HUES64 (cell line): ENCODE measurements at regions not wholly inside any gene's neighbourhood (a gene's known extent, or its start where the extent isn't known, plus 50 kb on each side); places are given as distances from the start of the nearest gene placed in this dataset.
"Not testable (repeated sequence)": the region's sequence is repeated elsewhere in the genome, so short reads cannot be mapped to it uniquely, and the experiment has no call there.

ENCODE experiments used
- H3K27ac ChIP-seq: 2 replicates; pipeline ENCODE4 v1.7.0; 2013; ENCODE audit warnings: low read depth, low read length, inconsistent platforms
- H3K27me3 ChIP-seq: 2 replicates; pipeline ENCODE4 v1.6.1; 2013; ENCODE audit warnings: mild to moderate bottlenecking, low read length; ENCODE audit not compliant: insufficient read depth
- H3K36me3 ChIP-seq: 2 replicates; pipeline ENCODE4 v1.6.1; 2013; ENCODE audit warnings: mild to moderate bottlenecking, low read length; ENCODE audit not compliant: insufficient read depth
- H3K4me1 ChIP-seq: 2 replicates; pipeline ENCODE4 v1.6.1; 2013; ENCODE audit warnings: mild to moderate bottlenecking, low read length, moderate library complexity; ENCODE audit not compliant: insufficient read depth
- H3K4me3 ChIP-seq: 2 replicates; pipeline ENCODE4 v1.5.1; 2013; ENCODE audit warnings: mild to moderate bottlenecking, low read length, moderate library complexity
- H3K9ac ChIP-seq: 2 replicates; pipeline ENCODE4 v1.6.1; 2013; ENCODE audit warnings: mild to moderate bottlenecking, low read depth, low read length
- H3K9me3 ChIP-seq: 2 replicates; pipeline ENCODE4 v1.6.1; 2013; ENCODE audit warnings: low read depth, low read length; ENCODE audit not compliant: insufficient read depth
- WGBS: fragments of 150-250, 120-280 bp; methylation state at CpG from one replicate; pipeline ENCODE4 v1.1.7; 2013; ENCODE audit warnings: missing lambda C conversion rate; 5-methylcytosine and 5-hydroxymethylcytosine counted together

DNA sequence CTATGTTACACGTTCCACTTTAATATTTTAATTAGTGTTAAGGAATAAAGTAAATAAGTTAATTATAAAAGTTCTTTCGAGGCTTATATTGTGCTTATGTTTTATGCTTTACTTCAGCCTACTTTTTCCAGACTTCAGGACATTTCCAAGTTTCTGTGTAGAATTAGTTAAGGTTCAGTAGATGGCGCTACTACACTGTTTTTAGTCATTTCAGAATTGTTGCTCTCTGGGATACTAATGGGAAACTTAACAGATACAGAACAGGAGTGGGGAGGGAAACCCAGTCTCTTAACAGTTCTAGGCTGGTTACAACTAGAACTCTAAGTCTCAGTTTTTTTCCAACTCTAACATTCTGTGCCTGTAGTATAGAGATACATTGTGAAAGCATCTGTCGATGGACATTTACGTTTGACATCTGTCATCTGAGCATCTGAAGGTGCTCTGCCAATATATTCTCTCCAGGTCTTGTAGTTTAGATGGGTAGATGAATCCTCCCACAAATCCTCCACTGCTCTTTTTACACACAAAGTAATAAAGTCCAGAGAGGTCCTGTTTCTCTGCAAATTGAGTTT is 56.8 kb upstream of the FAM171A1 start:
- no peak overlapping the region for H3K27ac ChIP-seq

GRCh38 chr10:15426558-15426957 is 55.5 kb upstream of the FAM171A1 start:
- H3K4me1 ChIP-seq = no peaks in the 10 kb centered on the region
- H3K27me3 ChIP-seq = no peaks in the 10 kb centered on the region
- 91% methylated on average over 15 of the region's 15 CpGs for WGBS
- no peak overlapping the region for H3K4me3 ChIP-seq
- H3K27ac ChIP-seq = no peak overlapping the region
- H3K9ac ChIP-seq = no peak overlapping the region
- no peaks in the 10 kb centered on the region for H3K36me3 ChIP-seq
- no peaks in the 10 kb centered on the region for H3K9me3 ChIP-seq

More for the DNA sequence above, 56.8 kb upstream of the FAM171A1 start:
- no peak overlapping the region for H3K4me3 ChIP-seq
- WGBS = 0% methylated on average over 1 of the region's 5 CpGs
- H3K27me3 ChIP-seq = no peaks in the 10 kb centered on the region
- no peaks in the 10 kb centered on the region for H3K9me3 ChIP-seq
- H3K9ac ChIP-seq = no peak overlapping the region
- no peaks in the 10 kb centered on the region for H3K4me1 ChIP-seq
- H3K36me3 ChIP-seq = no peaks in the 10 kb centered on the region

DNA sequence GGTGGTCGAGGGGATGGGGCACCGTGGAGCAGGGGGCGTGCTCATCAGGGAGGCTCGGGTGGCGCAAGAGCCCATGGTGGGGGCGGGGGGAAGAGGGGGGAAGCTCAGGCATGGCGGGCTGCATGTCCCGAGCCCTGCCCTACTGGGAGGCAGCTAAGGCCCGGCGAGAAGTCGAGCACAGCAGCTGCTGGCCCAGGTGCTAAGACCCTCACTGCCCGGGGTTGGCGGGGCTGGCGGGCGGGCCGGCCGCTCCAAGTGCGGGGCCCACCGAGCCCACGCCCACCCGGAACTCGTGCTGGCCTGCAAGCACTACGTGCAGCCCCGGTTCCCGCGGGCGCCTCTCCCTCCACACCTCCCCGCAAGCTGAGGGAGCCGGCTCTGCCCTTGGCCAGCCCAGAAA is 55.0 kb upstream of the FAM171A1 start:
- H3K27ac ChIP-seq = no peak overlapping the region
- 95% methylated on average over 29 of the region's 29 CpGs for WGBS
- H3K27me3 ChIP-seq = no peaks in the 10 kb centered on the region
- no peaks in the 10 kb centered on the region for H3K9me3 ChIP-seq
- H3K36me3 ChIP-seq = no peaks in the 10 kb centered on the region
- H3K9ac ChIP-seq = no peak overlapping the region
- H3K4me3 ChIP-seq = no peak overlapping the region
- H3K4me1 ChIP-seq = no peaks in the 10 kb centered on the region

DNA sequence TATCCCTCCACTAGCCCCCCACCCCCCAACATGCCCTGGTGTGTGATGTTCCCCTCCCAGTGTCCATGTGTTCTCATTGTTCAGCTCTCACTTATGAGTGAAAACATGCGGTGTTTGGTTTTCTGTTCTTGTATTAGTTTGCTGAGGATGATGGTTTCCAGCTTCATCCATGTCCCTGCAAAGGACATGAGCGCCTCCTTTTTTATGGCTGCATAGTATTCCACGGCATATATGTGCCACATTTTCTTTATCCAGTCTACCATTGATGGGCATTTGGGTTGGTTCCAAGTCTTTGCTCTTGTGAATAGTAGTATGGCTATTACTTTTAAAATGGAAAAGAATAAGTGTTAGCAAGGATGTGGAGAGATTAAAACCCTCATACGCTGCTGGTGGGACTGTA is 50.8 kb upstream of the FAM171A1 start:
- not testable (repeated sequence) for H3K9me3 ChIP-seq, H3K27me3 ChIP-seq, H3K27ac ChIP-seq, H3K36me3 ChIP-seq, H3K9ac ChIP-seq, H3K4me3 ChIP-seq, H3K4me1 ChIP-seq
- WGBS = 98% methylated on average over 4 of the region's 4 CpGs
